HEK293T (cell line): ENCODE measurements at regions not wholly inside any gene's neighbourhood (a gene's known extent, or its start where the extent isn't known, plus 50 kb on each side); places are given as distances from the start of the nearest gene placed in this dataset.

ENCODE experiments used
- ARNT ChIP-seq: fragments of 450-650 bp; IDR thresholded peaks from 2 replicates; pipeline ENCODE4 v1.6.1; 2017; ENCODE audit warnings: mild to moderate bottlenecking
- BHLHE40 ChIP-seq: fragments of 450-650 bp; IDR thresholded peaks from 2 replicates; pipeline ENCODE4 v1.6.1; 2016; ENCODE audit warnings: mild to moderate bottlenecking, moderate library complexity, borderline replicate concordance
- ELF4 ChIP-seq: fragments of 450-650 bp; IDR thresholded peaks from 2 replicates; pipeline ENCODE4 v1.6.1; 2017; ENCODE audit warnings: antibody characterized with exemption
- FOXA1 ChIP-seq: fragments of 450-650 bp; IDR thresholded peaks from 2 replicates; pipeline ENCODE4 v1.6.1; 2016; ENCODE audit warnings: mild to moderate bottlenecking
- HDGF ChIP-seq: fragments of 450-650 bp; IDR thresholded peaks from 2 replicates; pipeline ENCODE4 v1.6.1; 2017; ENCODE audit warnings: antibody characterized with exemption, borderline replicate concordance
- NFRKB ChIP-seq: fragments of 450-650 bp; IDR thresholded peaks from 2 replicates; pipeline ENCODE4 v1.6.1; 2016; ENCODE audit warnings: mild to moderate bottlenecking, moderate library complexity
- PKNOX1 ChIP-seq: fragments of 450-650 bp; IDR thresholded peaks from 2 replicates; pipeline ENCODE4 v1.6.1; 2016

- no peak for TF ChIP-seq NFRKB
- no peak for TF ChIP-seq FOXA1
- TF ChIP-seq ARNT: no peak
- no peak for TF ChIP-seq BHLHE40
- TF ChIP-seq PKNOX1: no peak
- no peak for TF ChIP-seq HDGF
- TF ChIP-seq ELF4: no peak
Observed at GRCh38 chr2:145918951-145919350, 1399.0 kb upstream of the ZEB2 start.
